GM19463 (cell line): ENCODE measurements at regions not wholly inside any gene's neighbourhood (a gene's known extent, or its start where the extent isn't known, plus 50 kb on each side); places are given as distances from the start of the nearest gene placed in this dataset.
"Not testable (repeated sequence)": the region's sequence is repeated elsewhere in the genome, so short reads cannot be mapped to it uniquely, and the experiment has no call there.

Source experiments
- ATAC-seq: cut with Tn5 transposase; IDR thresholded peaks from one replicate; pipeline ENCODE4 v1.9.1; 2021; ENCODE audit warnings: mild to moderate bottlenecking, moderate library complexity; ENCODE audit not compliant: unreplicated experiment

GRCh38 chr12:13924286-13924685 lies 57.1 kb downstream of the GRIN2B start:
- no peak for ATAC-seq

GRCh38 chr12:13918897-13919296 lies 62.5 kb downstream of the GRIN2B start:
- ATAC-seq, result no peak

GRCh38 chr12:13915096-13915495 lies 66.3 kb downstream of the GRIN2B start:
- no peak for ATAC-seq

GRCh38 chr12:13913371-13913770 lies 68.0 kb downstream of the GRIN2B start:
- ATAC-seq, result no peak

GRCh38 chr12:13911756-13912554 lies 69.4 kb downstream of the GRIN2B start:
- no peak for ATAC-seq

GRCh38 chr12:13905794-13906193 lies 75.6 kb downstream of the GRIN2B start:
- ATAC-seq, result no peak

- no peak for ATAC-seq
Observed at GRCh38 chr12:13900718-13901117, 80.7 kb downstream of the GRIN2B start.

GRCh38 chr12:13898387-13898786 lies 83.0 kb downstream of the GRIN2B start:
- ATAC-seq, result not testable (repeated sequence)

- ATAC-seq, result no peak
Observed at GRCh38 chr12:13897811-13898210, 83.6 kb downstream of the GRIN2B start.

GRCh38 chr12:13896063-13896626 lies 85.3 kb downstream of the GRIN2B start:
- no peak for ATAC-seq

- no peak for ATAC-seq
Observed at GRCh38 chr12:13891902-13892301, 89.5 kb downstream of the GRIN2B start.

GRCh38 chr12:13890943-13891342 lies 90.5 kb downstream of the GRIN2B start:
- no peak for ATAC-seq

- no peak for ATAC-seq
Observed at GRCh38 chr12:13887779-13888388, 93.5 kb downstream of the GRIN2B start.

- no peak for ATAC-seq
Observed at GRCh38 chr12:13882176-13882575, 99.2 kb downstream of the GRIN2B start.

GRCh38 chr12:13880613-13881012 lies 100.8 kb downstream of the GRIN2B start:
- no peak for ATAC-seq

GRCh38 chr12:13875744-13876143 lies 105.7 kb downstream of the GRIN2B start:
- no peak for ATAC-seq

GRCh38 chr12:13870255-13870654 lies 111.1 kb downstream of the GRIN2B start:
- no peak for ATAC-seq

GRCh38 chr12:13864081-13864673 lies 117.2 kb downstream of the GRIN2B start:
- peak; percentile 88 for ATAC-seq

- ATAC-seq, result no peak
Observed at GRCh38 chr12:13857750-13858149, 123.7 kb downstream of the GRIN2B start.

- ATAC-seq, result no peak
Observed at GRCh38 chr12:13853471-13853870, 127.9 kb downstream of the GRIN2B start.

- no peak for ATAC-seq
Observed at GRCh38 chr12:13851828-13852227, 129.6 kb downstream of the GRIN2B start.

- ATAC-seq, result no peak
Observed at GRCh38 chr12:13849456-13849855, 131.9 kb downstream of the GRIN2B start.
